Calu3 (cell line): ENCODE measurements at regions not wholly inside any gene's neighbourhood (a gene's known extent, or its start where the extent isn't known, plus 50 kb on each side); places are given as distances from the start of the nearest gene placed in this dataset.

Experiments
- BruUV-seq: library from RNA; stranded (reverse); fragments of 400-500 nt; replicated peaks from 2 replicates; lab custom pipeline; 2021; lab: Mats Ljungman, UMichigan
- CTCF ChIA-PET: fragments of 300-600 bp; sonication (Branson Sonifier 250); formaldehyde crosslinking; loops from one replicate; lab custom pipeline; 2022; ENCODE audit warnings: antibody characterized with exemption; lab: Charles Lee
- DNase-seq: peaks from one replicate; pipeline ENCODE4 v3.0.0; 2022
- H3K27ac Mint-ChIP-seq: one replicate; pipeline ENCODE4 v1.8.0; 2022; ENCODE audit warnings: mixed read lengths; ENCODE audit not compliant: unreplicated experiment
- H3K27me3 Mint-ChIP-seq: one replicate; pipeline ENCODE4 v1.8.0; 2022; ENCODE audit warnings: mixed read lengths; ENCODE audit not compliant: unreplicated experiment
- H3K36me3 Mint-ChIP-seq: one replicate; pipeline ENCODE4 v1.8.0; 2022; ENCODE audit warnings: mild to moderate bottlenecking, moderate library complexity, mixed read lengths; ENCODE audit not compliant: insufficient read depth, unreplicated experiment
- H3K4me1 Mint-ChIP-seq: one replicate; pipeline ENCODE4 v1.8.0; 2022; ENCODE audit warnings: mild to moderate bottlenecking, low read depth, mixed read lengths; ENCODE audit not compliant: unreplicated experiment
- H3K4me3 Mint-ChIP-seq: one replicate; pipeline ENCODE4 v1.8.0; 2022; ENCODE audit warnings: mild to moderate bottlenecking, low read depth, moderate library complexity, mixed read lengths; ENCODE audit not compliant: unreplicated experiment
- H3K9me3 Mint-ChIP-seq: one replicate; pipeline ENCODE4 v1.8.0; 2022; ENCODE audit warnings: low read depth, mixed read lengths; ENCODE audit not compliant: unreplicated experiment
- intact Hi-C: fragments of 100-400 bp; cut with micrococcal nuclease; formaldehyde crosslinking; loops from one replicate; pipeline ENCODE4 v1.10.0; 2022; ENCODE audit not compliant: unreplicated experiment
- TF ChIP-seq, protein P1 (sequence below): fragments of 200-600 bp; IDR thresholded peaks from one replicate; pipeline ENCODE4 v1.8.0; 2022; ENCODE audit warnings: antibody characterized with exemption; ENCODE audit not compliant: unreplicated experiment

DNA sequence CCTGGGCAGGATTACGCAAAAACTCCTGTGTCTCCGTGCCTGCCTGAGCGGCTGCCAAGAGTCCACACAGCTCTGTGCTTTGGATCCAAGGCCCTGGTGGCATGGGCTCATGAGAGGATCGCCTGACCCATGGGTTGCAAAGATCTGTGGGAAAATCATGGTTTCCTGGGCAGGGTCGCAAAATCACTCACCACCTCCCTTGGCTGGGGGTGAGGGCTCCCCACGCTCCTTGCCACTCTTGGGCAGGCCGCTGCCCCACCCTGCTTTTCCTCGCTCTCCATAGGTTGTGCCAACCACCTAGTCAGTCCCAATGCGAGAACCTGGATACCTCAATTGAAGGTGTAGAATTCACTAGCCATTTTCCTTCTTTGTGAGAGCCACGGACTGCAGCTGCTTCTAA, 66.5 kb upstream of the MAGEB18 start:
- Mint-ChIP-seq H3K4me1 (no peaks in the 10 kb centered on the region), H3K9me3 (no peaks in the 10 kb centered on the region), H3K27ac (no peak overlapping the region), H3K27me3 (no peaks in the 10 kb centered on the region), H3K36me3 (no peaks in the 10 kb centered on the region), H3K4me3 (no peak overlapping the region)
- DNase-seq = no peak
- intact Hi-C loops = no loop called here
- BruUV-seq = no TSS peak
- CTCF ChIA-PET = no interaction called here
- TF ChIP-seq, protein P1, sequence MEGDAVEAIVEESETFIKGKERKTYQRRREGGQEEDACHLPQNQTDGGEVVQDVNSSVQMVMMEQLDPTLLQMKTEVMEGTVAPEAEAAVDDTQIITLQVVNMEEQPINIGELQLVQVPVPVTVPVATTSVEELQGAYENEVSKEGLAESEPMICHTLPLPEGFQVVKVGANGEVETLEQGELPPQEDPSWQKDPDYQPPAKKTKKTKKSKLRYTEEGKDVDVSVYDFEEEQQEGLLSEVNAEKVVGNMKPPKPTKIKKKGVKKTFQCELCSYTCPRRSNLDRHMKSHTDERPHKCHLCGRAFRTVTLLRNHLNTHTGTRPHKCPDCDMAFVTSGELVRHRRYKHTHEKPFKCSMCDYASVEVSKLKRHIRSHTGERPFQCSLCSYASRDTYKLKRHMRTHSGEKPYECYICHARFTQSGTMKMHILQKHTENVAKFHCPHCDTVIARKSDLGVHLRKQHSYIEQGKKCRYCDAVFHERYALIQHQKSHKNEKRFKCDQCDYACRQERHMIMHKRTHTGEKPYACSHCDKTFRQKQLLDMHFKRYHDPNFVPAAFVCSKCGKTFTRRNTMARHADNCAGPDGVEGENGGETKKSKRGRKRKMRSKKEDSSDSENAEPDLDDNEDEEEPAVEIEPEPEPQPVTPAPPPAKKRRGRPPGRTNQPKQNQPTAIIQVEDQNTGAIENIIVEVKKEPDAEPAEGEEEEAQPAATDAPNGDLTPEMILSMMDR = no peak

DNA sequence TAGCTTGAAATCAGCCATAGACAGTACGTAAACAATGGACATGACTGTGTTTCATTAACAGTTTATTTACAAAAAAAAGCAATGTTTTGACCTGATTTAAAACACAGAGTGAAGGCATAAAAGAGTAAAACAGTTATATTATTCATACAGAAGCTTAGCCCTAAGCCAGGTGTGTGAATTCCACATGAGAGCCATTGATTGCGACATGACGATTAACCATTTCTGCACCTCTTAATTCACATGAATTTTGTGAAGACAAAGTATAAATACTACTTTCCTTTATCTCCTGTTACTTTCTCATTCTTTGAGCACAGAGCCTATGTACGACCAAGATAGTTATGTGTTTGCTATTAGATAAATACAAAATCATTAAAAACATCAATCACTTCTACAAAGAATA, 55.0 kb upstream of the MAGEB18 start:
- H3K36me3 Mint-ChIP-seq = no peaks in the 10 kb centered on the region
- BruUV-seq = no TSS peak
- CTCF ChIA-PET = interaction anchor here (0.5 kb wide), 1 partner anchor 1115 kb away, joined by 6 read pairs; no protein-coding TSS in a partner anchor
- no peak overlapping the region for H3K4me3 Mint-ChIP-seq
- H3K27me3 Mint-ChIP-seq = no peaks in the 10 kb centered on the region
- intact Hi-C loops = no loop called here
- H3K27ac Mint-ChIP-seq = no peak overlapping the region
- H3K4me1 Mint-ChIP-seq = no peaks in the 10 kb centered on the region
- no peak for DNase-seq
- TF ChIP-seq, protein P1 = no peak
- H3K9me3 Mint-ChIP-seq = no peaks in the 10 kb centered on the region
